H54 (cell line): ENCODE measurements at regions not wholly inside any gene's neighbourhood (a gene's known extent, or its start where the extent isn't known, plus 50 kb on each side); places are given as distances from the start of the nearest gene placed in this dataset.
"Not testable (repeated sequence)": the region's sequence is repeated elsewhere in the genome, so short reads cannot be mapped to it uniquely, and the experiment has no call there.

Experiments
- DNase-seq: peaks from one replicate; pipeline ENCODE4 v3.0.0; 2011; ENCODE audit warnings: low spot score, mixed read lengths; ENCODE audit not compliant: insufficient read length
- FAIRE-seq: peaks from 3 replicates; lab custom pipeline; 2011; peaks lifted over from hg19 to GRCh38; lab: Jason Lieb, UNC
- POLR2A ChIP-seq: IDR thresholded peaks from 2 replicates; pipeline ENCODE4 v1.6.1; 2011; ENCODE audit warnings: low read depth, mild to moderate bottlenecking, low read length

DNA sequence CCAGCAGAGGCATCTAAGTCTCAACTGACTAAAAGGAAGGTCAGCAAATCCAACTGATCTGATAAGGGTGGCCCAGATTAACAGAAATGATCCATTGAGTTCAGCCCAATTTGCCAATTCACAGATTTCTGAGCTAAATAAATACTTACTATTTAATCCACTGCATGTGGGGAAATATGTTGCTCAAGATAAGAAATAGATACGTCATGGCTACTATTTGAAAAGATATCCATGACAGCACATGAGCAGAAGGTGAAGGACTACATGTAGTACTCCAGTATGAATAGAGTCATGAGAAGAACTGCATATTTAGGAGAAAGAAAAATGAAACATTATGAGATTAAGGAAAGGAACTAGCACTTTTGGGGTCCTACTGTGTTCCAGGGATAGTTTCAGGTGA, 332.4 kb downstream of the ARPP21 start:
- TF ChIP-seq POLR2A, result no peak
- DNase-seq (no peak), FAIRE-seq (no peak)

DNA sequence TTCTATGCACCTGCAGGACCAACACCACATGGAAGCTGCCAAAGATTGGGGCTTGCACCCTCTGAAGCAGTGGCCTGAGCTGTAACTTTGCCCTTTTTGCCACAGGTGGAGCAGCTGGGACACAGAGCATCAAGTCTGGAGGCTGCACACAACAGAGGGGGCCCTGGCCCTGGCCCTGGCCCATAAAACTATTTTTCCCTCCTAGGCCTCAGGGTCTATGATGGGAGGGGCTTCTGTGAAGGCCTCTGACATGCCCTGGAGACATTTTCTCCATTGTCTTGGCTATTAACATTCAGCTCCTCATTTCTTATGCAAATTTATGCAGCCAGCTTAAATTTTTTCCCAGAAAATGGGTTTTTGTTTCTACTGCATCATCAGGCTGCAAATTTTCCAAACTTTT, 335.5 kb downstream of the ARPP21 start:
- no peak for TF ChIP-seq POLR2A
- DNase-seq, result no peak
- FAIRE-seq, result no peak

DNA sequence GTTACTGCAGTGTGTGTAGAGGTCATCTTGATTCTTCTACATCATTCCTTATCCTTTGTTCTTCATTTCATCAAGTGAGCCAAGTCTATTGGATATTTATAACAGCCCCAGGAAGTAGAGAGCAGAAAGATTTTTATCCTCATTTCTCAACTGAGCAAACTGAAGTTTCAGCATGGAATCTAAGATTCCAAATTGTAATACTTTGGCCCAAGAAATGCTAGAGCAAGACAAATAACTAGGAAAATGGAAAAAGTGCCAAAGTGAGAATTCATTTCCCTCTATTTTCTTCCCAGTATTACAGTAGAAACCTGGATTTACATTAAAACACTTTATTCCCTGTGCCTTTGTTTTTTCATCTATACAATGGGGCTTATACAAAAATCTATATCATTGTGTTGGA, 346.8 kb downstream of the ARPP21 start:
- FAIRE-seq (no peak), DNase-seq (no peak)
- TF ChIP-seq POLR2A, result no peak

GRCh38 chr3:35987386-35987785, 348.1 kb downstream of the ARPP21 start:
- FAIRE-seq, result no peak
- TF ChIP-seq POLR2A, result no peak
- DNase-seq, result no peak

DNA sequence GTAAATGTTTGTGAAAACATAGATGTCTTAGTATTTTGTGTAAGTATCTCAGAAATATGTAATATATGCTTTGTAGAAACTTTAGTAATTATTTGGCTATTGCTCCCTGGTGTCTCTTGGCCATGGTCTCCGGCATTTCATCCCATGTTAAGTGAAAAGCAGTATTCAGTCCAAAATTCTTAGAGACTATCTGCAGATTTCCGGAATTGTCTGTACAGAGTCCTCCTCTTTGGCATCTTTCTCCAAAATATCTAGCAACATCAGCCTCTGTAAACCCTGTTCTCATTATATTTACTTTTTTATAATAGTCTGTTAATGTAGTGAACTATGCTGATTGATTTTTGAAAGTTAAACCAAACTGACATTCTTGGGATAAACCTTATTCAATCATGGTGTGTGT, 352.7 kb downstream of the ARPP21 start:
- no peak for TF ChIP-seq POLR2A
- FAIRE-seq, result no peak
- no peak for DNase-seq

DNA sequence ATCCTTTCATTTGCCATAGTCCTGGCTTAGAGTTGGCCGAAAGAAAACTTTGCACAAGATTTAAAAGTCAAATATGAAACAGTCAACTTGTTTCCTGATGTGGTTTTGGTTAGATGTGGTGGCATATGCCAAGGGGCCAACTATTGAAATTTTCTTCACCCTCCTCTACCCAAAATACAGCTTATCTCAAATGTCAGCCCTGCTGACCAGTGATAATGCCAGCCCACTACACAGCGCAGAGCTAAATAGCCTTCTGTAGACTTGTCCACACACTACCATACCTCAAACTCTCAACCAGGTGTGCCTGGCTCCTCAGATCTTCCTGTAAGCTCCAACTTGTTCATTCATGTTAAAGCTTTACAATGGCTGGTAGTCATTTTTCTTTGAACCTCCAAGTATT, 368.5 kb upstream of the STAC start:
- TF ChIP-seq POLR2A, result no peak
- no peak for FAIRE-seq
- no peak for DNase-seq

- FAIRE-seq (no peak), DNase-seq (no peak)
- no peak for TF ChIP-seq POLR2A
These were observed 366.9 kb upstream of the STAC start for GRCh38 chr3:36013425-36013824.

DNA sequence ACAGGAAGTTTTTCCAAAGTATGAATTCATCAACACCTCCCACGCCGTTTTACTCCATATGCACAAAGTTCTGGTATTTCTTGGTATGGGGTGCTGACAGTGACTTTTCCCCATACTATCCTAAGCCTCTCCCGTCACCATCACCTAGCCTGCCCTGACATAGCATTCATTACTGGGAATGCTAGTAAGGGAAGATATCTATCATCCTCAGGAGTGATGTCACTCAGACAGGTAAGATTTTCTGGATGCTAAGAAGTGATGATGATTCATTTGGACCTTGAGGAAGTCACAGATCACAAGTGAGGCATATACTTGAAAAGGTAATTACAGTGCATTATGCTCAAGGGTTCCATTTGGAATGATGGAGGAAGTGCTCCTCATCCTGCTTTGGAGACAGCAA, 355.1 kb upstream of the STAC start:
- no peak for DNase-seq
- TF ChIP-seq POLR2A, result no peak
- FAIRE-seq, result no peak

DNA sequence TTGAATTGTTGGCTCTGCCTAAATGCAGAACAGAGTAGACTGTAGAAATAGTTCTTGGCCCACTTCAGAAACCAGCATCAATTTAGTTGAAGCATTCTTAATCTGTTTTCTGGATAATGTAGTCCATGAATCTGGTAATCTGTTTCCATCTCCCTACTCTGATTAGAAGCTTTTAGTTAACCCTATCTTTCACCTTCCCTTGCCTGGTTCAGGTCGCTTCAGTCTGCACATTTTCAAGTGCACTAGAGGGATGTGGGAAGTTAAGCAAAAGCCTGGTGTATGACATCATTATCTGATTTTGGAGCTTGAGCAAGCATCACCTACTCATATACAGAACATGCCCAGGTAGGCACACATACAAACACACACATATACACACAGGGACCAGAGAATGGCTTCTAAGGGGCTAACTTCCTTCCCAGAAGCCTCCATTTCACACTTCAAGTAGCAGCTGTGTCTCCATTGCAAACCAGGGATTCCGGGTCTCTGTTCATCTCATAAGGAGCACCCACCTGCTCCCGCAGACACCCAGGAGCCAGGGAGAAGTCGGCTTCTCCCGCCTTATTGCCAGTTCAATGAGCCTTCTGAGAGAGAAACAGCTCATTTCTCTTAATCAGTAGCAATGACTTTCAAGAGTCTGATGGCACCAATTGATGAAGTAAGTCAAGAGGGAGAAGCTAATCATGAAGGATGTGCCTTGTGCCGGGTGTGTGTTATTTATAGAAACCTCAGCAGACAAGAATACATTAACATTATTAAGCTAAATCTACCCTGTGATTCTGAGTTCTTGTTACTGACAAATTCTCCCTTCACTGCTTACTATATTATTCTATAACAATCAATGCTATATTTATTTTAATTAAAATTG, 347.9 kb upstream of the STAC start:
- DNase-seq, result no peak
- FAIRE-seq, result no peak
- TF ChIP-seq POLR2A, result no peak

DNA sequence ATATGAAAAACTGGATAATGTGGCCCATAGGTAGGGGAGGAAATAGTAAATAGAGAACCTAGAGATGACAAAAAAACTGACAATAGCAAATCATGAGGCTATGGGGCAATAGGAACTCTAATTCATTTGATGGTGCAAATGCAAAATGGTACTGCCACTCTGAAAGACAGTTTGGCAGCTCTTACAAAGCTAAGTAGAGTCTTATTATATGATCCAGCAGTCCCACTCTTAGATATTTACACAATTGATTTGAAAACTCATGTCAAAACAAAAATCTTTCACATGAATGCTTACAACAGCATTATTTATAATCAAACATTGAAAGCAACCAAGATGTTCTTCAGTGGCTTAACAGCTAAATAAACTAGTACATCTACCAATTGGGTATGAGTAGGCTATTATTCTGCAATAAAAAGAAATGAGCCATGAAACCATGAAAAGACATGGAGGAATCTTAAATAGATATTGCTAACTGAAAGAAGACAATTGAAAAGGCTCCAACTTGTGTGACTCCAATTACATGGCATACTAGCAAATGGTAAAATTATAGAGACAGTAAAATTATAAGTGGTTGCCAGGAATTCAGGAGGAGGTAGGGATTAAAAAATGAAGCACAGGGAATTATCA, 321.8 kb upstream of the STAC start:
- no peak for DNase-seq

GRCh38 chr3:36060950-36061349, 319.4 kb upstream of the STAC start:
- TF ChIP-seq POLR2A, result no peak
- FAIRE-seq, result peak; percentile 72
- no peak for DNase-seq

More for the DNA sequence above, 321.8 kb upstream of the STAC start:
- no peak for TF ChIP-seq POLR2A
- no peak for FAIRE-seq

DNA sequence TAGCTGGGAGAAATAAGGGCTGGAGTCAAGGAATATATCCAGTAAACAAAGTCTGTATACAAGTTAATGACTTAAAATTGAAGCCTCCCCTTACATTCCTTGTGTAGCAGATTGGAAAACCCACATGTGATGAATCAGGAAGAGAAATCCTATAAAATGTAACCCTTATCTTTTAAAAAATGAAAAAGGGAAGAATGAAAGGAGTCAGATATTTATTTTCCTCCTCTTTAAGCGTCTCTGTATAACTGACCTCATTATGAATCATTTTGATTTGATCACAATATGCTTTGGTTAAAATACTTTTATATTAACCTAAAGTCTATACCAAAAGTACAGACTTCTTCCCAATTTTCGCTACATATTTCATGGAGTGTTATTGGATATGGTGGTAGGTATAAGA, 316.3 kb upstream of the STAC start:
- FAIRE-seq, result no peak
- DNase-seq, result no peak
- TF ChIP-seq POLR2A, result no peak

DNA sequence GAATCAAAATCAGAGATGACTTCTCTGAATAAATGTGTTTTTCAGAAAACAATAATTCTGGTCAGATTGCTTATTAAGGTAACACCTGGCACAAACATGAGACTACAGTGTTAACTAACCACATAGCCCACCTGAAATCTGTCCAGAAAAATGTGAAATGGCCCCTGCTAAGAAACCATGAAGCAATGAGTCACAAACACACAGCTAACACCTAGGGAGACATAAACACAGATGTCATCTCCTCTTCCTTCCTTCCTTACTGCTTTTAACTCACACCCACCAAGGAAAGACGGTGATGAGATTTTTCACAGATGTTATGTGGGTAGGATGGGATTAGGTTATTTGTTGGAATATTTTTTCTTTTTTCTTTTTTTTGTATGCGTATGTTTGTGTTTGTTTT, 315.0 kb upstream of the STAC start:
- no peak for TF ChIP-seq POLR2A
- DNase-seq, result no peak
- FAIRE-seq, result no peak

DNA sequence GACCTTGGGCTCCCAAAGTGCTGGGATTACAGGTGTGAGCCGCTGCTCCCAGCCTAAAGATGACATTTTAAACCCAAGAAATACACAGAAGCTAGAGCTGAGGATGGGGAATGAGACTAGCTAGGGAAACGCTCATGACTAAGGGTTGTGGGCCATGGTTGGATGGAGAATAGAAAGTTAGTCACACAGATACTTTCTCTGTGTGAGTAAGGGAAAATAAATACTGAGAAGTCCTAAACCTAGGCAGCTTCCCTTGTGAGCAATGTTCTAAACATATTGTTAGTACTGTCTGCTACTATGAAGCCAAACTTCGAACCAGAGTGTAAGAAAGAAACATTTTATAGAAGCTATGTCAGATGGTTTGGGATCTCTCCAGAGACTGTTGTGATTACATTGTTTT, 304.8 kb upstream of the STAC start:
- TF ChIP-seq POLR2A, result no peak
- no peak for DNase-seq
- no peak for FAIRE-seq

- FAIRE-seq (no peak), DNase-seq (no peak)
- TF ChIP-seq POLR2A, result no peak
These were observed 303.0 kb upstream of the STAC start for GRCh38 chr3:36077320-36077719.

- FAIRE-seq, DNase-seq: not testable (repeated sequence)
These were observed 297.3 kb upstream of the STAC start for GRCh38 chr3:36082958-36083357.
